GM19455 (cell line): ENCODE measurements at regions not wholly inside any gene's neighbourhood (a gene's known extent, or its start where the extent isn't known, plus 50 kb on each side); places are given as distances from the start of the nearest gene placed in this dataset.
"Not testable (repeated sequence)": the region's sequence is repeated elsewhere in the genome, so short reads cannot be mapped to it uniquely, and the experiment has no call there.

Source experiments
- ATAC-seq: cut with Tn5 transposase; IDR thresholded peaks from one replicate; pipeline ENCODE4 v1.9.1; 2021; ENCODE audit not compliant: unreplicated experiment

DNA sequence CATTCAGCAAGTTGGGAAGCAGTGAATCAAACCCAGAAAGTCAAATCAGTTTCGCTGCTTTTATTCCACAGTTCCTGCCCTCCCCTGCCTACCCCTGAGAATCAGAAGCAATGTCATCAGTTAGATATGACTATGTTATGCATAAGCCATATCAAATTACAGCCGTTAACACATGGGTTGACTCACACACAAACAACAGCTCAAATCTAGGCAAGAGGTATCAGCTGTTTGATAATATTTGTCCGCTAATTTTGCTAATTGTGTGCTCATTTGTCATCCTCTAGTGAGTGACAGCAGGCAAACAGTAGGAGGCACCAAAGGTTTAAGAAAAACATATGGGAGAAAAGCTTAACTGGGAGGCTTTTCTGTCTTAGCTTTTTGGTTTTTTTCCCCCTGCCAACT, 327.4 kb upstream of the CCL2 start:
- ATAC-seq: no peak

DNA sequence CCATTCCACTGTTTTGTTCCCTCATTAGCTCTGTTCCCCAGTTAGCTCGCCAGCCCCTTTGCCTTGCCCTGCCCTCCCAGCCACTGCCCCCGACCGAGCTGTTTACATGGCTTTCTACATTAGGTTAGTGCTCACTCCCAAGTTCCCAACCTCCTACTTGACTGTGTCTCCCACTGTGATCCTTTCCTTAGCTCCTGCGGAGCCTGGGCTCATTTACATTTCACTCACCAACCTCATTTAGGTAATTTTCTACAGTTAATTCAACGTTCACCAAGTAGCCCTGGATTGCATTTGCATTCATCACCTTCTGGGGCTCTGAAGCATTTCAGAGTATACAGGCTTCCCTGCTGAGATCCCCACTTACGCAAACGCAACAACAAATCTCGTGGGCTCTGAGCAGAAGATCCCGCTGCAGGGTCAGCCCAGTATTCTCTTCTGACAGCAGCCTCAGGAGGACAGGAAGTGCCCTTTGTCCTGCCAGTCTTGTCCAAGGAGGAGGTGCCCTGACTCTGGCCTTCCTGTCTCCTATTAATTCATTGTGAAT, 325.8 kb upstream of the CCL2 start:
- ATAC-seq: no peak

DNA sequence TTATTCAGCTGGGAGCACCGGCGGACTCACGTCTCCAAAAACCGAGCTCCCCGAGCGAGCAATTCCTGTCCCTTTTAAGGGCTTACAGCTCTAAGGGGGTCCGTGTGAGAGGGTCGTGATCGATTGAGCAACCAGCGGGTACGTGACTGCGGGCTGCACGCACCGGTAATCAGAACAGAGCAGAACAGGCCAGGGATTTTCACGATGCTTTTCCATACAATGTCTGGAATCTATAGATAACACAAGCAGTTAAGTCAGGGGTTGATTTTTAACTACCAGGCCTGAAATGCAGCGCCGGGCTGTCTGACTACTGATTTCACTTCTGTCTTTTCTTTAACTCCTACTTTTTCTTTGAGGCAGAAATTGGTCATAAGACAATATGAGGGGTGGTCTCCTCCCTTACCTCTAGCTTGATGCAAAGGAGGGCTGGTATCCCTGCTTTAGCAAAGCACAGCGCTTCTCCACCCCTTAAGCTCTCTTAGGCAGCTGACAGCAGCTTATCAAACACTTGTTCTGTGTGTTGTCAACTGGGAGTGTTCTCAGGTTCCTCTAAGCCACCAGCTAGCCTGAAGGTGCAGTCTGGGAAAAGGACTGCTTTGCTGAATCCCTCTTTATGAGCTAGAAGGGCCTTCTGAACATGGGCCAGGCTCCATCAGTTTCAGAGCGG, 323.8 kb upstream of the CCL2 start:
- not testable (repeated sequence) for ATAC-seq

DNA sequence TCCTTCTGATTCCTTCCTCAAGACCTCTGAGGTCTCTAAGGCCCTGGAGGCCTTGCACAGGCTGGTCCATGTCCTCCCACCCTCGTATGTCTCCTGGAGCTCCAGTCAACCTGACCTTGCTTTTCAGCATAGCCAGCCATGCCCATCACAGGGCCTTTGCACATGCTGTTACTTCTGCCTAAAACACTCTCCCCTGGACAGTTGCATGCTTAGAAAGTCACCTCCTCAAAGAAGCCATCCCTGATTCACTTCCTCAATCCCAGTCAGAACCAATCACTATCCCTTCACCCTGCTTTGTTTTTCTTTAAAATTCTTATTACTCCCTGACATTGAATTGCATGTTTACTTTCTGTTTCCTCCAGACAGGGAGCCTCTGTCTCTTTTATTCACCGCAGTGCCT, 322.1 kb upstream of the CCL2 start:
- ATAC-seq: no peak

DNA sequence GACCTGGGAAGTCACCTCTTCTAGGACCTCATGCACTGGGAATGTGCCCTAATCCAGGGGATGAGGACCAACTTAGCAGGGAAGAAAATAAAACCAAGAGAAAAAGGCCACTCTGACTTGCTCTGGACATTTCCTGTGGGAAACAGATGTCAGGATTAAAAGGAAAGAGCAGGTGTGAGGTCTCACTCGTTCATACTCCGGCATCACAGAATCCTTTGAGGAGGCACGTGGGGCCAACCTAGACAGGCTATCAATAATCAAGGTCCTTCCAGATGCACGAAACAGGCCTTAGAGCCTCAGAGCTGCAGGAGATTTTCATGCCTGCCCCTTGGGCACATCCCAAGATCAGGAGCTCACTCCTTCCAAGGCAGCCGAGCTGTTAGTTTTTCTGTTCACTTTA, 321.5 kb upstream of the CCL2 start:
- no peak for ATAC-seq

DNA sequence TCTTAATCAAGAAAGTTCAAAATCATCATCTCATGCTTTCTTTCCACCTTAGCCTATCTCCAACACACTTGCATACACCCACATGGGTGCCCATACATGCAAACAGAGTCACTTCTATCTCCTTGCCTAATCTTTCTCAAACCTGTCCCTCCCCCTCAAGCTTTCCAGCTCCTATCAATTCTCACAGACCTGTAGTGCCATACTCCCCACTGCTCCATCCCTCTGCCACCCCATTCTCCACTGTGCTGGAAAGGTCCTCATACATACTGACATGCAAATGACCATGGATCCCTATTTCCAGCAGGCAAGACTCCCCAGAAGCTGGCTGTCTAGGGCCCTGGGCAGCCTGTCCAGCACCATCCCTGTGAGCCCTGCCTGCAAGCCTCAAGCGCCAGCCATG, 320.4 kb upstream of the CCL2 start:
- no peak for ATAC-seq

DNA sequence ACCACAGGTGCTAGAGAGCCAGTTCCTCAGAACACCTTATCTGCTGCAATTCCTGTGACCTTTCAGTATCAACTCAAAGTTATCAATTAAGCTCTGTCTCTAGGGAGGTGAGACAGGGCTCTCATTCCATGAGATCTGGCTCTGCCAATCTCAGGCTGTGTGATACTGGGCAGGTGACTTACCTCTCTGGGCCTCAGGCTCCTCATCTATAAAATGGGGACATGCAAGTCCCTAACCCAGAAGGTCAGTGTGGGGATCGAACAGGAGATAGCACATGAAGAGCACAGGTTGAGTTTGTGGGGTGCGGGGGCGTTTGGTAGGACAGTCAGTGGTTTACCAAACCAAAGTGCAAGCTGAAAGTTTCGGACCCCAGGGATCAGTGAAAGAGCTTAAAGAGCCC, 319.3 kb upstream of the CCL2 start:
- no peak for ATAC-seq

DNA sequence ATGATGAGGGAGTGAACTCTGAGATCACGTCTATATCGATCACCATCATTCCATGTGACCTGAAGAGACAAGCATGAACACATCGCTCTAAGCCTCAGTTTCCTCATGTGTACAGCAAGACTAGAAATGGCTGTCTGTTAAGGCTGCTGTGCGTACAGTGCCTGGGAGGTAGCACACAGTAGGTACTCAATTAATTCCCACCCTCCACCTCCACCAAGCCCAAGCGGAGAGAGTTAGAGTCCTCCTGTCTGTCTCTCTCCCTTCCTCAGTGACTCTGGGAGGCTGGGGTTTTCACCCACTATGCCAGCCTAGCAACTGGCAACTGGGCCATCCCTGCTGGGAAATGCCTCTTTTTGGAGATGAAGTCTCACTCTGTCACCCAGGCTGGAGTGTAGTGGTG, 318.3 kb upstream of the CCL2 start:
- ATAC-seq: no peak

DNA sequence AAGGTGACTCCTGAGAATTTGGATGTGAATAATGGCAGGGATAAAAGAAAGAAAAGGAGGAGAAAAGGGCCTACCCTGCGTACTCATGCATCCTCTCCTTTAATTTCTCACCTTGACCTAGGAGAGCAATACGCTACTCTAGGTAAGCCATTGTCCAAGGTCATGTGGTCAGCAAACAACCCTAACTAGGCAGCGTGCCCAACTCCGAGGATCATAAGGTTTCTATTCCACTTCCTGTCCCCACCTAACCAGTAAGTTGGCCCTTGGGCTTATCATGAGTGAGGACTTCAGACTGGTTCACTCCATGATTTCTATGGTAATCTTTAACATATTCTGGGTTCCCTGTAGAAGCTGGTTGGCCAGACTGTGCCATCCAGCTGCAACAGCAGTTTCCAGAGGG, 315.1 kb upstream of the CCL2 start:
- ATAC-seq: no peak

DNA sequence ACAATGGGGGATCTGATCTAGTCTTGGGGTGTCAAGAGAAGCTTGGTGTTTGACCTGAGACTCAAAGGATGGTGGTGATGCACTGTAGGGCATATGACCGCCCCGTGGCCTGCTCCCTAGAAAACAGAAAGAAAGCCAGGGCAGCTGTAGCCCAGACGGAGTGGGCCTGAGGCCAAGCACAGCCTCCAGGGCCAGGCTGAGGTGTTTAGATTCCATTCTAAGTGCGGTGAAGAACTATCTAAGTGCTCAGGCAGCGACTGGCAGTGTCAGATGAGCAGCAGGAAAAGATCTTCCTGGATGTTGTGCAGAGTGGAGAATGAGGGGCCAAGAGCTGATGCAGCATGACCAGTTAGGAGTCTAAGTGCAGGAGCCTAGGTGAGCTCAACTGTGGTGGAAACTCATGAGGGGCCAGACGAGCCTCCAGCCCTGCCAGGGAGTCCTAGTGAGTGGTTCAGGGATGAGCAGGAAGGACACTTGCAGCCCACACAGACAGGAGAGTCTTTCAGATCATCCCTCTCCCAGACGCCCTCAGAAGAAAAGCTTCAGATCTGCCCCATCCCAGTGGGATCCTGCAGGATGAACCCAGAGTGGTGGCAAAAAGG, 314.2 kb upstream of the CCL2 start:
- no peak for ATAC-seq

DNA sequence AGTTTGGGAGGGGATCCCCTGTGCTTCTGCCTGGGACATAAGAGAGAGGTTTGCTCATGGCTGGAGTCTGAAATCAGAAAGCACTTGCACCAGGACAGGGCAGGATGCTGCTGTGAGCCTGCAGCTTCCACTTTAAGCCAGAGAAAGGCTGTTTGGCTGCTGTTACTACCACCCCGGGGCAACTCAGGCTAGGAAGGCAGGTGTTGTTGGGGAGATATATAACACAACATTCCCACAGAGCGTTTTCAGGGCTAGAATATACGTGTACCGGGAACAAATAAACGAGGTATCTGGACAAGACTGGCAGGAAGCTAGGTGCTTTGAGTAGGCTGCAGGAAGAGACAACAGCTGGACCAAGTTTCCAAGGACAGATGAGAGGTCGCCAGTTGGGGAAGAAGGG, 313.3 kb upstream of the CCL2 start:
- no peak for ATAC-seq

DNA sequence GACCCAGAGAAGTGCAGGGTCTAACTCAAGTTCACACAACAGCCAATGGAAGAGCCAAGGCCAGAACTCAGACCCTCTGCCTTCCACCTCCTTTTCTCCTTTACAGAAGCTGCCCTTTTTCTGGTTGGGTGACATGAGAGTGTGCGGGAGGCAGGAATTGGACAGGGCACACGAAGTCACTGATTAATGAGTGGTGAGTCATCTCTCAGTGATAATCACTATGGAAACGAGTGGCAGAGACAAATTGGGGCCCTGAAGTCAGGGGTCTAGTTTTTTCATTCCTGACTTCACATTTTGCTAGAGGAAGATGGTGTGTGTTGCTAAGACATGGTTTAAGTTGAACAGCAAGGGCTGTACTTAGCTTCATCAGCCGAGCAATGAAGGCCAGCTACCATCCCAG, 312.7 kb upstream of the CCL2 start:
- no peak for ATAC-seq

DNA sequence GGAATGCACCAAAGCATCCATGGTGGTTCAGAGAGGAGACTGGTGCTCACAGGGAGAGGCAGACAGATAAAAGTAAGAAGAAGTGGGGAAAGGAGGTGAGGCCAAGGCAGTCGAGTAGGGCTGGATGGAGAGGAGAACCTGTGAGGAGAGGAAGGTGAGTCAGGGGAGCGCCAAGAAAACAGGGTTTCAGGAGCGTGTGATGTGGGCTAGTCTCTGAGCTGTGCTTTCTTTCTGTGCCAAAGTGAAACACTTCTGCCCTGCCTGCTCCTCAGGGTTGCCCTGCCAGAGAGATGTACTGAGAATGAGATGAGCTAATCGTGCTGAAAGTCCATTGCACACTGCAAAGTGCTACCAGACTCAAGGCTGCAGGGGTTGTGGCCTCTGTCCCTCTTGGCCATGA, 310.7 kb upstream of the CCL2 start:
- ATAC-seq: no peak

DNA sequence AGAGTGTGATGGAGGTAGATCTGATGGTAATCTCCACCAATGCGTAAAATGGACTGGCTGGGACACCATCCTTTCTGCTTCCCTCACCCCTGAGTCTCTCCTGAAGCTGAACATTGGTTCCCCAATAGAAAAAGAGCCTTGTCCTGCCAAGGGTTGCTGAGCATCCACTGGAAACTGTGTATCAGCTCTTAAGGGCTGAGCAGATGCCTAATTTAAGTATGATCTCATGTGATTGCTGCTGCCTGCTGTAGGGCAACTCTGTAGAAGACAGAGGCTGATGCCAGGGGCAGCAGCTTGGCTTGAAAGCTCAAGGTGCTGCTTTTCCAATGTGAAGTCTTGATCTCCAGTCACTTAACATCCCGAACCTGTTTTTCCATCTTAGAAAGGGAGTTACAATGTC, 310.3 kb upstream of the CCL2 start:
- ATAC-seq: no peak

DNA sequence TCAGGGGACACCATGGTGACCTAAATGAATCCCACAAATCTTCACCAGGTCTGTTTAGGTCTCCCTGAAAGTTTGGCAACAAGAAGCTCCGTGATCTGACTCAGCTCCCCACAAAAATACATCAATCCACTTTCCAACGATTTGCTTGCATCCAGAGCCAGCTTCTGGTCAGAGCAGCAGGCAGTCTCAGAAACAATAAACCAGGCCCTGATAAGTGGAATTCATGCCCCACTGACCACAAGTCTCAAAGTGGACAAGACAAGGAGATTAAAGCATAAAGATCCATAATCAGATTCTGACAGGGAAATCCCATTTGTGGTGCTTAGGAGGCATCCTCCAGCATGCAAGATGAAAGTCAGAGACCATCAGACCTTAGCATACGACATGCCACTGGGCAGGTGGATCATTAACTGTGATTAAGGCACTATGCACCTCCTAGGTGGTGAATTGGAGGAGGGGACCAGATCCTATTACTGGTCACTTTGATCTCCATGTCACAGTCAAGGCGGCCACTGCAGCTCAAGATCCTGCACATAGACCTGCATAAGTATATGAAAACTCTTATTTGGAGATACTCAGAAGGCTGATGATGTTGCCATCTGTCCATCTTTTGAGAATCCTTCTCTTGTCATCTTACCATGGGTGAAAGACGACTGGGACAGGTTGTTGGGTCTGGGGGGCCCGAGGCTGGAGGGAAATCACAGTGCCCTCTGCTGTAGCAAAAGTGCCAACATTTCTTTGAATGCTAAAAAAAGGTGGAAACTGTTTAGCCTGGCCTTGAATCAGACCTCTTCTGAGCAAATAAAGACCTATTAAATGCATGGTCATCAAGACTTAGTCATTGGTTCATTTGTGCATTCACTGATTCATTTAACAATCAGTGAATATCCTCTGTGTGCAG, 309.2 kb upstream of the CCL2 start:
- no peak for ATAC-seq

DNA sequence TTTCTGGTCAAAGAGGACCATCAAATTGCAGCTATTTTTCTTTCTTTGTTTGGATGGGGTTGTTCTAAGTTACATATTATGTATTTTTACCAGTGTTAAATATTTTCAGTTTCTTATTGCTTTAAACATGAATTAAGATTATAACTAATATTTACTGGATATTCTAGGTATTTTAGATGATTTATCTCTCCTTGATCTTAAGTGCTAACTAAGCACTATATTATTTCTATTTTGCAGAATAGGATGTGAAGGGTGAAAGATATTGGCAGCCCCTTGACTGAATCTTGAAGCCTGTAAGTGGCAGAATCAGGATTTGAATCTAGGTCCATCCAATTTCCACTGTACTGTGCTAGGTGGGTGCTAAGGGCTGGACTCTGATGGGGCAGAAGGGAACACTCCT, 307.3 kb upstream of the CCL2 start:
- no peak for ATAC-seq

DNA sequence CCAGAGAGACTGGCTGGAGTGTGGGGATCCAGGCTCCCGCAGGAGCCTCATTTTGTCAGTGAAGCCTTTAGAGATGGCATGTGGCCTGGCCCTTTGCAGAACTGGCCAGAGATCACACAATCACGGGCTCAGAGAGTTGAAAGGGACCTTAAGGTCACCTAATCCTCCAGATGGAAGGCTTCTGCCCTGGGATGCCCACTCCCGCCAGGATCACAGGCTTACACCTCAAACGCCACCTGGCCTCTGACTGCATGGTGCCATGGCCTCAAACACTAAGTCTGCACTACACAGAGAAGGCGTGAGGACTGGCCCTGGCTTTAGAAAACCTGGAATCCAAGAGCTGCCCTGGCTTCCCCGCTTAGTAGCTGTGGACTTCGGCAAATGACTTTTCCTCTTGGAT, 306.8 kb upstream of the CCL2 start:
- no peak for ATAC-seq

DNA sequence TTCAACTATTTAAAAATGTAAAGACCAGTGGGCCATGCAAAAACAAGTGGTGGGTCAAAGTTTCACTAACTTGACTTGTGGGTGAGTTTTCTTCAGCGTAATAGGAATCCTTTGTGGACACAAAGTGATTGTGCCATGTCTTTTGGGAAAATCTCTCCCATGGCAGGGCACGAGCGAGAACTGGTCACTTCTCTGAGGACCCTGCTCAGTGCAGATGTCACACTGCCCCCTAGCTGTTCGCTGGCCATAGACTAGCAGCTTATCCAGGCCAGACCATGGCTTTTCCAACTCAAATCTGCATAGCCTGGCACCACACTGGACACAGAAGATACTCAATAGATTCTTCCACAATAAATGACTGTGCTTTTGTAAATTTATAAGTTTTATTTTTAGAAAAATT, 306.0 kb upstream of the CCL2 start:
- no peak for ATAC-seq

DNA sequence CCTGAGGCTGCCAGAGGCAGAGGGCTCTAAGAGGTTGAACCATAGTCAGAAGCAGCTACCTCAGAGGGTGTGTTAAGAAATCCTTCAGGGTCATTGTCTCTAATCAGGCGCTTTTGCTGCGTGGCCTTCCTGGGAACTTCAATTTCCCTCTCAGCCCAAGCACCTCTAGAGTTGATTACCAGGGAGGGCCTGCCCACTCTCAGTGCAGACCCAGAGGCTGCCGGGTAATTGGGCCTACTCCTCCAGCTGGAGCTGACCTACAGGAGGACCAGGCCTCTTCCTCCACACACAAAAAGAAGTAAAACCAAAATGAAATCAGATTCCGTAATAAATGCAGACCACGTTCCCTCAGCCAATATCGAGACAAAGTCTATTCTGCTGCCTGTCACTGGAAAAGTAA, 305.0 kb upstream of the CCL2 start:
- ATAC-seq: no peak

DNA sequence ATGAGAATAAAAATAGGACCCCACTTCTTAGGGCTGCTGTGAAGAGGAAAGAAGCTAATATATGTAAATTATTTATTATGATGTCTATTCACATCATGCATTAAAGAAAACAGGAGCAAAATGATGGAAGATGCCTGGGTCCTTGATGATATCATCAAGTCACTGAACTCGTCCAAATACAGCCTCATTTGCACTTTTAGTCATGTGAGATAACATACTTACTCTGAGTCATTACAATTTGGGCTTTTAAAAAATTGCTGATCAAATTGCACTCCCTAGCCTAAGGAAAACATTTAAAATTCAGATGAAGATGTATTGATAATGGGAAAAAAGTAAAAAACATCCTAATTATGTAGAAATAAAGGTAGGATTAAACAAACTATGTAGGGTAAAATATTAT, 302.7 kb upstream of the CCL2 start:
- no peak for ATAC-seq

DNA sequence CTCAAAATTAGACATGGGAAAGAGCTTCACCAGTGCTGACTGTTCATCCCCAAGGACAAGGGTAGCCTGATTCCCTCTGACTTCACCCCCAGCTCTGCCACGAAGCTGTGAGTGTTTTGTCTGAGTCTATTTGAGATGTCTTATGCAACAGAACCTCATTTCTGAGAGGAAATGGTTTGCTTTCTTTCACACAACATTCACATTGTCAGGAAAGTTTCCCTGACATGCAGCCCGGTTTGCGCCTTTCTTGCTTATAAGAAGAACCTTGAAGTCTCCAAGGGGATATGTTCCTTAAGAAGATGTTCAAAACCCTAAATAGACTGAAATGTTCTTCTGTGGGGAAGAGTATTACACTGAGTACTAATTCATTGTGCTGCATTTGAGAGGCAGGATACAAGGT, 300.5 kb upstream of the CCL2 start:
- no peak for ATAC-seq

DNA sequence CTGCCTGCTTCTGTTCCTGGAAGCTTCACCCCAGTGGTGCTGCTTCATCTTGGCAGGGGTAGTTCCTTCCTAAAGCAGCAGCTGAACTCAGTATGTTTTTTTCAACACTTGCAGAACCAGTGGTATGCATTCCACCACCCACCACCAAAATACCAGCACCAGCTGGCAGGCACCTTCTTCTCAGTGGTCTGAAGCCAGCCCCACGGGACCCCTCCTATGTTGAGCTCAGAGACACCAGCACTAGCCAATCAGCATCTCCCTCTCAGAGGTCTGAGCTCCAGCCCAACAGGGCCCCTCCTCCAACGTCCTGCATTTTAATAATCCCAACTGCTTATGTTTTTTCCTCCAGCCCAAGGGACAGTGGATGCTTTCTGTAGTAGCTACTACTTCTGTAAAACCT, 299.6 kb upstream of the CCL2 start:
- no peak for ATAC-seq
